SK-N-SH (cell line): ENCODE measurements at regions not wholly inside any gene's neighbourhood (a gene's known extent, or its start where the extent isn't known, plus 50 kb on each side); places are given as distances from the start of the nearest gene placed in this dataset.

ENCODE experiments used
- CTCF ChIA-PET: fragments of 300-600, 350-600 bp; formaldehyde crosslinking; extraction: SDS; loops from one replicate; lab custom pipeline; 2021; lab: Yijun Ruan, JAX
- POLR2A ChIA-PET: fragments of 350-600 bp; sonication (Branson Sonifier 250); formaldehyde crosslinking; extraction: SDS; loops from one replicate; lab custom pipeline; 2020; ENCODE audit warnings: antibody characterized with exemption, inconsistent platforms; lab: Yijun Ruan, JAX
- DNase-seq: peaks from one replicate; pipeline ENCODE4 v3.0.0; 2012
- H2AFZ ChIP-seq: fragments of 200-600 bp; sonication (generic); 2 replicates; pipeline ENCODE4 v1.8.1; 2016; ENCODE audit warnings: antibody characterized with exemption, mild to moderate bottlenecking, low read depth
- H3F3A ChIP-seq: fragments of 200-600 bp; sonication (generic); replicated peaks from 2 replicates; pipeline ENCODE3; 2016; ENCODE audit warnings: antibody characterized with exemption, mild to moderate bottlenecking; ENCODE audit not compliant: insufficient read depth
- H3K27ac ChIP-seq, 2 experiments: fragments of 200-500 bp in 1 of 2; fragments of 200-600 bp in 1 of 2; sonication (Bioruptor generic) in 1 of 2; sonication (generic), shearing (Covaris generic) in 1 of 2; 2 replicates each; pipeline versions ENCODE4 v1.5.1 to v1.6.1; 2014 to 2016; ENCODE audit warnings: low read depth in 2 of 2, inconsistent platforms in 1 of 2, low read length in 1 of 2, mild to moderate bottlenecking in 1 of 2, mixed read lengths in 1 of 2
- H3K27me3 ChIP-seq: fragments of 200-600 bp; sonication (generic), shearing (Covaris generic); 2 replicates; pipeline ENCODE4 v1.6.1; 2016; ENCODE audit warnings: mixed run types; ENCODE audit not compliant: insufficient read depth
- H3K36me3 ChIP-seq, 2 experiments: fragments of 200-500 bp in 1 of 2; fragments of 200-600 bp in 1 of 2; sonication (Bioruptor generic) in 1 of 2; sonication (generic) in 1 of 2; replicated peaks in 1 of 2; 2 replicates each; pipeline versions ENCODE3 to v1.5.1; 2014 to 2016; ENCODE audit warnings: low read length in 1 of 2, mild to moderate bottlenecking in 1 of 2; ENCODE audit not compliant: insufficient read depth in 2 of 2, control insufficient read depth in 1 of 2
- H3K4me1 ChIP-seq, 2 experiments: fragments of 200-500 bp in 1 of 2; fragments of 200-600 bp in 1 of 2; sonication (Bioruptor generic) in 1 of 2; sonication (generic), shearing (Covaris generic) in 1 of 2; 2 replicates each; pipeline versions ENCODE4 v1.5.1 to v1.6.1; 2014 to 2016; ENCODE audit warnings: low read depth in 1 of 2, low read length in 1 of 2, mixed run types in 1 of 2; ENCODE audit not compliant: insufficient read depth in 2 of 2, control insufficient read depth in 1 of 2
- H3K4me2 ChIP-seq: fragments of 200-600 bp; sonication (generic), shearing (Covaris generic); 2 replicates; pipeline ENCODE4 v1.6.1; 2017; ENCODE audit warnings: mixed run types
- H3K4me3 ChIP-seq, 2 experiments: fragments of 200-500 bp in 1 of 2; fragments of 200-600 bp in 1 of 2; sonication (Bioruptor generic) in 1 of 2; sonication (generic), shearing (Covaris generic) in 1 of 2; 2 replicates each; pipeline versions ENCODE4 v1.5.1 to v1.8.1; 2014 to 2016; ENCODE audit warnings: low read depth in 2 of 2, inconsistent platforms in 1 of 2, low read length in 1 of 2, mild to moderate bottlenecking in 1 of 2, mixed read lengths in 1 of 2, moderate library complexity in 1 of 2
- H3K79me2 ChIP-seq: fragments of 200-600 bp; sonication (generic); 2 replicates; pipeline ENCODE4 v1.8.1; 2017; ENCODE audit warnings: mild to moderate bottlenecking; ENCODE audit not compliant: insufficient read depth
- H3K9ac ChIP-seq: fragments of 200-600 bp; sonication (generic); 2 replicates; pipeline ENCODE4 v1.6.1; 2017; ENCODE audit warnings: mixed run types
- H3K9me2 ChIP-seq: fragments of 200-600 bp; sonication (generic); 2 replicates; pipeline ENCODE4 v1.6.1; 2017; ENCODE audit warnings: mixed run types
- H3K9me3 ChIP-seq: fragments of 200-600 bp; sonication (generic); 2 replicates; pipeline ENCODE4 v1.6.1; 2017; ENCODE audit warnings: mixed run types, mild to moderate bottlenecking, moderate library complexity
- H4K20me1 ChIP-seq: fragments of 200-600 bp; sonication (generic); 2 replicates; pipeline ENCODE4 v1.6.1; 2017; ENCODE audit warnings: mild to moderate bottlenecking, mixed run types; ENCODE audit not compliant: insufficient read depth
- CHD2 ChIP-seq: fragments of 150-350 bp; IDR thresholded peaks from 2 replicates; pipeline ENCODE4 v1.6.1; 2018; ENCODE audit warnings: low read length; ENCODE audit not compliant: partially characterized antibody
- FOSL2 ChIP-seq: IDR thresholded peaks from 2 replicates; pipeline ENCODE4 v1.4.0; 2012; ENCODE audit warnings: low read depth, mild to moderate bottlenecking, moderate library complexity, borderline replicate concordance
- FOXM1 ChIP-seq: IDR thresholded peaks from 2 replicates; pipeline ENCODE4 v1.4.0; 2012; ENCODE audit warnings: low read depth, mild to moderate bottlenecking
- GATA2 ChIP-seq: sonication (generic); formaldehyde crosslinking; IDR thresholded peaks from 2 replicates; pipeline ENCODE4 v1.5.0; 2020; ENCODE audit warnings: mild to moderate bottlenecking, missing genetic modification reagents
- MEF2A ChIP-seq: IDR thresholded peaks from 2 replicates; pipeline ENCODE4 v1.4.0; 2012; ENCODE audit warnings: low read depth, borderline replicate concordance
- NRF1 ChIP-seq: IDR thresholded peaks from 2 replicates; pipeline ENCODE4 v1.6.1; 2012; ENCODE audit warnings: low read depth, mild to moderate bottlenecking, low read length
- RAD21 ChIP-seq: IDR thresholded peaks from 2 replicates; pipeline ENCODE4 v1.6.1; 2012; ENCODE audit warnings: mild to moderate bottlenecking, low read length
- RXRA ChIP-seq: IDR thresholded peaks from 2 replicates; pipeline ENCODE4 v1.4.0; 2012; ENCODE audit warnings: low read depth, mild to moderate bottlenecking, borderline replicate concordance
- SIN3A ChIP-seq: IDR thresholded peaks from 2 replicates; pipeline ENCODE4 v1.6.1; 2012; ENCODE audit warnings: low read depth, mild to moderate bottlenecking, low read length, moderate library complexity, borderline replicate concordance
- SMC3 ChIP-seq: IDR thresholded peaks from 2 replicates; pipeline ENCODE4 v1.6.1; 2012; ENCODE audit warnings: low read depth, low read length, improper control_type of control experiment
- YY1 ChIP-seq: IDR thresholded peaks from 2 replicates; pipeline ENCODE4 v1.4.0; 2012; ENCODE audit warnings: low read depth, mild to moderate bottlenecking
- WGBS: methylation state at CpG from one replicate; pipeline ENCODE4 v1.1.6; 2017; ENCODE audit warnings: low lambda C conversion rate; 5-methylcytosine and 5-hydroxymethylcytosine counted together
- TF ChIP-seq, protein P1 (sequence below): fragments of 150-350 bp; IDR thresholded peaks from 2 replicates; pipeline ENCODE4 v1.6.1; 2017; ENCODE audit warnings: antibody characterized with exemption, low read length, low read depth, borderline replicate concordance
- TF ChIP-seq, protein P2 (sequence below): IDR thresholded peaks from 2 replicates; pipeline ENCODE4 v1.4.0; 2012; ENCODE audit warnings: low read depth, borderline replicate concordance
- TF ChIP-seq, protein P3 (sequence below): IDR thresholded peaks from 2 replicates; pipeline ENCODE4; 2012
- TF ChIP-seq, protein P4 (sequence below): IDR thresholded peaks from 2 replicates; pipeline ENCODE4 v1.4.0; 2012; ENCODE audit warnings: low read depth, borderline replicate concordance
- TF ChIP-seq, protein P5 (sequence below): IDR thresholded peaks from 2 replicates; pipeline ENCODE4 v1.4.0; 2012; ENCODE audit warnings: low read depth
- TF ChIP-seq, protein P6 (sequence below): fragments of 200-600 bp; sonication (generic); IDR thresholded peaks from 2 replicates; pipeline ENCODE4 v1.6.1; 2017; ENCODE audit warnings: antibody characterized with exemption, mild to moderate bottlenecking, moderate library complexity

DNA sequence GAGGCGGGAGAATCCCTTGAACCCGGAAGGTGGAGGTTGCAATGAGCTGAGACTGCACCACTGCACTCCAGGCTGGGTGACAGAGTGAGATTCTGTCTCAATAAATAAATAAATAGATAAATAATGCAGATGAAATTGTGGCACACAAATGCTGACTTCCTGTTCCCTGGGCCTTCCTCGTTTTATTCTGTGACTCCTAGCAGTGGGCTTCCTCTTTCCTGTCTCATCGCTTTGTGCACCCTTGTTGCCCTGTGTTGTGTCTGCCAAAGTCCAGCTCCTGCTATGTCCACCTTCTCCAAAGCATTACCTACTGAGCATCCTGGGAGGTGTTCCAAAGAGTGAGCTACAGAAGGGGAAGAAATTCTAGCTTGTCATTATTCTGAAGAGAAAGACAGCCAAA is 100.2 kb upstream of the TIAM2 start:
- Histone ChIP-seq H3K36me3 (no peaks in the 10 kb centered on the region), H3K9ac (no peak overlapping the region), H4K20me1 (no peaks in the 10 kb centered on the region), H2AFZ (no peak overlapping the region), H3K27ac (no peak overlapping the region), H3K9me2 (no peaks in the 10 kb centered on the region), H3K4me3 (no peak overlapping the region), H3K9me3 (no peaks in the 10 kb centered on the region), H3K4me2 (no peak overlapping the region), H3K79me2 (peaks cover 6% of the 10 kb centered on the region; the same call in 1 of the 2 replicates), H3K4me1 (peaks cover 3 to 13% of the 10 kb centered on the region in 2 experiments; a peak in 3 of 4 replicates), H3K27me3 (no peaks in the 10 kb centered on the region), H3F3A (peaks cover 18% of the 10 kb centered on the region)
- ChIA-PET POLR2A (no interaction called here), CTCF (interaction anchor here (1.5 to 2.8 kb wide), 2 partner anchors 13 to 28 kb away, joined by 4 to 9 read pairs; no protein-coding TSS in a partner anchor)
- no peak for TF ChIP-seq YY1
- TF ChIP-seq SMC3 = no peak
- no peak for TF ChIP-seq RAD21
- TF ChIP-seq, protein P1, sequence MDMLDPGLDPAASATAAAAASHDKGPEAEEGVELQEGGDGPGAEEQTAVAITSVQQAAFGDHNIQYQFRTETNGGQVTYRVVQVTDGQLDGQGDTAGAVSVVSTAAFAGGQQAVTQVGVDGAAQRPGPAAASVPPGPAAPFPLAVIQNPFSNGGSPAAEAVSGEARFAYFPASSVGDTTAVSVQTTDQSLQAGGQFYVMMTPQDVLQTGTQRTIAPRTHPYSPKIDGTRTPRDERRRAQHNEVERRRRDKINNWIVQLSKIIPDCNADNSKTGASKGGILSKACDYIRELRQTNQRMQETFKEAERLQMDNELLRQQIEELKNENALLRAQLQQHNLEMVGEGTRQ = no peak
- TF ChIP-seq MEF2A = no peak
- TF ChIP-seq, protein P2, sequence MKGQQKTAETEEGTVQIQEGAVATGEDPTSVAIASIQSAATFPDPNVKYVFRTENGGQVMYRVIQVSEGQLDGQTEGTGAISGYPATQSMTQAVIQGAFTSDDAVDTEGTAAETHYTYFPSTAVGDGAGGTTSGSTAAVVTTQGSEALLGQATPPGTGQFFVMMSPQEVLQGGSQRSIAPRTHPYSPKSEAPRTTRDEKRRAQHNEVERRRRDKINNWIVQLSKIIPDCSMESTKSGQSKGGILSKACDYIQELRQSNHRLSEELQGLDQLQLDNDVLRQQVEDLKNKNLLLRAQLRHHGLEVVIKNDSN = no peak
- TF ChIP-seq, protein P3, sequence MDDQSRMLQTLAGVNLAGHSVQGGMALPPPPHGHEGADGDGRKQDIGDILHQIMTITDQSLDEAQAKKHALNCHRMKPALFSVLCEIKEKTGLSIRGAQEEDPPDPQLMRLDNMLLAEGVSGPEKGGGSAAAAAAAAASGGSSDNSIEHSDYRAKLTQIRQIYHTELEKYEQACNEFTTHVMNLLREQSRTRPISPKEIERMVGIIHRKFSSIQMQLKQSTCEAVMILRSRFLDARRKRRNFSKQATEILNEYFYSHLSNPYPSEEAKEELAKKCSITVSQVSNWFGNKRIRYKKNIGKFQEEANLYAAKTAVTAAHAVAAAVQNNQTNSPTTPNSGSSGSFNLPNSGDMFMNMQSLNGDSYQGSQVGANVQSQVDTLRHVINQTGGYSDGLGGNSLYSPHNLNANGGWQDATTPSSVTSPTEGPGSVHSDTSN = no peak
- no peak for TF ChIP-seq CHD2
- TF ChIP-seq, protein P4, sequence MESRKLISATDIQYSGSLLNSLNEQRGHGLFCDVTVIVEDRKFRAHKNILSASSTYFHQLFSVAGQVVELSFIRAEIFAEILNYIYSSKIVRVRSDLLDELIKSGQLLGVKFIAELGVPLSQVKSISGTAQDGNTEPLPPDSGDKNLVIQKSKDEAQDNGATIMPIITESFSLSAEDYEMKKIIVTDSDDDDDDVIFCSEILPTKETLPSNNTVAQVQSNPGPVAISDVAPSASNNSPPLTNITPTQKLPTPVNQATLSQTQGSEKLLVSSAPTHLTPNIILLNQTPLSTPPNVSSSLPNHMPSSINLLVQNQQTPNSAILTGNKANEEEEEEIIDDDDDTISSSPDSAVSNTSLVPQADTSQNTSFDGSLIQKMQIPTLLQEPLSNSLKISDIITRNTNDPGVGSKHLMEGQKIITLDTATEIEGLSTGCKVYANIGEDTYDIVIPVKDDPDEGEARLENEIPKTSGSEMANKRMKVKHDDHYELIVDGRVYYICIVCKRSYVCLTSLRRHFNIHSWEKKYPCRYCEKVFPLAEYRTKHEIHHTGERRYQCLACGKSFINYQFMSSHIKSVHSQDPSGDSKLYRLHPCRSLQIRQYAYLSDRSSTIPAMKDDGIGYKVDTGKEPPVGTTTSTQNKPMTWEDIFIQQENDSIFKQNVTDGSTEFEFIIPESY = no peak
- TF ChIP-seq, protein P5, sequence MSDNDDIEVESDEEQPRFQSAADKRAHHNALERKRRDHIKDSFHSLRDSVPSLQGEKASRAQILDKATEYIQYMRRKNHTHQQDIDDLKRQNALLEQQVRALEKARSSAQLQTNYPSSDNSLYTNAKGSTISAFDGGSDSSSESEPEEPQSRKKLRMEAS = no peak
- 96% methylated on average over 4 of the region's 4 CpGs for WGBS
- DNase-seq = no peak

DNA sequence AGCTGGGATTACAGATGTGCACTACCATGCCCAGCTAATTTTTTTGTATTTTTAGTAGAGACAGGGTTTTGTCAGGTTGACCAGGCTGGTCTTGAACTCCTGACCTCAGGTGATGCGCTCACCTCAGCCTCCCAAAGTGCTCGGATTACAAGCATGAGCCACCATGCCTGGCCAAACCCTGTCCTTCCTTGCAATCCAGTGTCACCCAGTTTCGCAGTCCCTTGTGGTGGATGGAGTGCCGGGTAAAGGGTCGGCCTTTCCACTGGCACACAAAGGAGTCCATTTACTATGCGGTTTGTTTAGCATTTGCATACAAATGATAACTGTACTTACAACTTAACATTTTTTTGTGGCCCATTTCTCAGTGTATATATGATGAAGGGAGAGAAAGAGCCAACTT is 99.3 kb upstream of the TIAM2 start:
- no peaks in the 10 kb centered on the region for H3K36me3 ChIP-seq
- POLR2A ChIA-PET = no interaction called here
- no peaks in the 10 kb centered on the region for H3K9me3 ChIP-seq
- no peak overlapping the region for H2AFZ ChIP-seq
- CTCF ChIA-PET = interaction anchor here (1.5 to 2.8 kb wide), 2 partner anchors 14 to 29 kb away, joined by 4 to 9 read pairs; no protein-coding TSS in a partner anchor
- H3K79me2 ChIP-seq = peaks cover 6% of the 10 kb centered on the region; the same call in 1 of the 2 replicates
- no peaks in the 10 kb centered on the region for H3K27me3 ChIP-seq
- no peak overlapping the region for H3K4me3 ChIP-seq
- TF ChIP-seq, protein P4 = no peak
- TF ChIP-seq, protein P6, sequence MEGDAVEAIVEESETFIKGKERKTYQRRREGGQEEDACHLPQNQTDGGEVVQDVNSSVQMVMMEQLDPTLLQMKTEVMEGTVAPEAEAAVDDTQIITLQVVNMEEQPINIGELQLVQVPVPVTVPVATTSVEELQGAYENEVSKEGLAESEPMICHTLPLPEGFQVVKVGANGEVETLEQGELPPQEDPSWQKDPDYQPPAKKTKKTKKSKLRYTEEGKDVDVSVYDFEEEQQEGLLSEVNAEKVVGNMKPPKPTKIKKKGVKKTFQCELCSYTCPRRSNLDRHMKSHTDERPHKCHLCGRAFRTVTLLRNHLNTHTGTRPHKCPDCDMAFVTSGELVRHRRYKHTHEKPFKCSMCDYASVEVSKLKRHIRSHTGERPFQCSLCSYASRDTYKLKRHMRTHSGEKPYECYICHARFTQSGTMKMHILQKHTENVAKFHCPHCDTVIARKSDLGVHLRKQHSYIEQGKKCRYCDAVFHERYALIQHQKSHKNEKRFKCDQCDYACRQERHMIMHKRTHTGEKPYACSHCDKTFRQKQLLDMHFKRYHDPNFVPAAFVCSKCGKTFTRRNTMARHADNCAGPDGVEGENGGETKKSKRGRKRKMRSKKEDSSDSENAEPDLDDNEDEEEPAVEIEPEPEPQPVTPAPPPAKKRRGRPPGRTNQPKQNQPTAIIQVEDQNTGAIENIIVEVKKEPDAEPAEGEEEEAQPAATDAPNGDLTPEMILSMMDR = no peak
- TF ChIP-seq RAD21 (no peak), SIN3A (no peak), NRF1 (no peak), GATA2 (CRISPR knock-in tag) (no peak), FOXM1 (no peak), FOSL2 (no peak), RXRA (no peak)
- TF ChIP-seq, protein P3 = no peak
- H3K9me2 ChIP-seq = no peaks in the 10 kb centered on the region
- H3F3A ChIP-seq = peaks cover 18% of the 10 kb centered on the region
- H3K9ac ChIP-seq = no peak overlapping the region
- no peak overlapping the region for H3K27ac ChIP-seq
- H3K4me1 ChIP-seq = peaks cover 11 to 13% of the 10 kb centered on the region in 2 experiments; a peak in 3 of 4 replicates
- no peak overlapping the region for H3K4me2 ChIP-seq
- no peak for DNase-seq
- WGBS = 79% methylated on average over 6 of the region's 6 CpGs
- no peaks in the 10 kb centered on the region for H4K20me1 ChIP-seq
